ENCODE measurements at regions not wholly inside any gene's neighbourhood (a gene's known extent, or its start where the extent isn't known, plus 50 kb on each side); places are given as distances from the start of the nearest gene placed in this dataset.

- ATAC-seq (no peak), DNase-seq (ENCODE audit: low read depth, low spot score) (no peak)
- no TSS peak for BruUV-seq (replicated peaks)
- ChIA-PET CTCF (no interaction called here), POLR2A (no interaction called here)
- intact Hi-C loops (cut with micrococcal nuclease; ENCODE audit: unreplicated experiment) = no loop called here
- H3K36me3 ChIP-seq (ENCODE audit: control insufficient read depth, insufficient read depth, low read length) = no peaks in the 10 kb centered on the region
- no peaks in the 10 kb centered on the region for H3K27me3 ChIP-seq (ENCODE audit: control insufficient read depth, insufficient read depth, low read length)
- in situ Hi-C loops (cut with HindIII; ENCODE audit: low pct_unique_long_range_greater_than_20kb, low sequenced_read_pairs) = no loop called here
- no peaks in the 10 kb centered on the region for H3K4me1 ChIP-seq (ENCODE audit: control insufficient read depth, insufficient read depth, low read length)
- no peaks in the 10 kb centered on the region for H3K9me3 ChIP-seq (ENCODE audit: control insufficient read depth, insufficient read depth, low read depth, low read length)
- no peak for TF ChIP-seq TCF7L2 (IDR thresholded peaks at IDR 0.05; ENCODE audit: low read depth, low read length)
- TF ChIP-seq SIN3A (IDR thresholded peaks at IDR 0.05; ENCODE audit: borderline replicate concordance, insufficient read depth, low read depth, low read length) = no peak
- TF ChIP-seq POLR2AphosphoS5 (IDR thresholded peaks at IDR 0.05; ENCODE audit: low read depth, low read length) = no peak
- no peak for TF ChIP-seq REST (IDR thresholded peaks at IDR 0.05; ENCODE audit: insufficient read depth in 1 of 2, low read depth in 2 of 2, low read length in 1 of 2)
- no peak for TF ChIP-seq CTCF (IDR thresholded peaks at IDR 0.05)
- no peak overlapping the region for H3K27ac ChIP-seq (ENCODE audit: low read length)
- no peak overlapping the region for H3K4me3 ChIP-seq (ENCODE audit: low read depth in 2 of 2, low read length in 2 of 2)
These were observed 253.8 kb downstream of the FZD1 start for GRCh38 chr7:91518058-91518457.

GRCh38 chr7:91519241-91520158, 255.3 kb downstream of the FZD1 start:
- ATAC-seq (no peak), DNase-seq (ENCODE audit: low read depth, low spot score) (no peak)
- no TSS peak for BruUV-seq (replicated peaks)
- Histone ChIP-seq H3K36me3 (ENCODE audit: control insufficient read depth, insufficient read depth, low read length) (no peaks in the 10 kb centered on the region; the same call in 1 of the 2 replicates), H3K27ac (ENCODE audit: low read length) (no peak overlapping the region), H3K4me3 (ENCODE audit: low read depth in 2 of 2, low read length in 2 of 2) (no peak overlapping the region), H3K4me1 (ENCODE audit: control insufficient read depth, insufficient read depth, low read length) (no peaks in the 10 kb centered on the region), H3K27me3 (ENCODE audit: control insufficient read depth, insufficient read depth, low read length) (no peaks in the 10 kb centered on the region), H3K9me3 (ENCODE audit: control insufficient read depth, insufficient read depth, low read depth, low read length) (no peaks in the 10 kb centered on the region)
- intact Hi-C loops (cut with micrococcal nuclease; ENCODE audit: unreplicated experiment) = no loop called here
- in situ Hi-C loops (cut with HindIII; ENCODE audit: low pct_unique_long_range_greater_than_20kb, low sequenced_read_pairs) = no loop called here
- ChIA-PET CTCF (no interaction called here), POLR2A (no interaction called here)
- TF ChIP-seq TCF7L2 (IDR thresholded peaks at IDR 0.05; ENCODE audit: low read depth, low read length) (no peak), SIN3A (IDR thresholded peaks at IDR 0.05; ENCODE audit: borderline replicate concordance, insufficient read depth, low read depth, low read length) (no peak), POLR2AphosphoS5 (IDR thresholded peaks at IDR 0.05; ENCODE audit: low read depth, low read length) (no peak), CTCF (IDR thresholded peaks at IDR 0.05) (no peak), REST (IDR thresholded peaks at IDR 0.05; ENCODE audit: insufficient read depth in 1 of 2, low read depth in 2 of 2, low read length in 1 of 2) (no peak)

Measured in Panc1 (cell line).